GM23338 (cell line): ENCODE measurements at regions not wholly inside any gene's neighbourhood (a gene's known extent, or its start where the extent isn't known, plus 50 kb on each side); places are given as distances from the start of the nearest gene placed in this dataset.

Source experiments
- ATAC-seq: fragments of 200-7000 bp; cut with Tn5 transposase; 3 replicates; pipeline ENCODE4 v1.9.1; 2020
- DNase-seq: peaks from one replicate; pipeline ENCODE4 v3.0.0-alpha.2; 2015; ENCODE audit warnings: low spot score
- H2AFZ ChIP-seq: fragments of 200-600 bp; sonication (generic); 2 replicates; pipeline ENCODE4 v1.8.0; 2016; ENCODE audit warnings: antibody characterized with exemption, mild to moderate bottlenecking, moderate library complexity
- H3F3A ChIP-seq: fragments of 200-600 bp; sonication (generic); replicated peaks from 2 replicates; pipeline ENCODE4 v1.8.0; 2017; ENCODE audit warnings: antibody characterized with exemption, mixed run types, low read depth
- H3K27ac ChIP-seq: fragments of 200-600 bp; sonication (generic); 2 replicates; pipeline ENCODE4 v1.6.1; 2016; ENCODE audit warnings: low read depth
- H3K27me3 ChIP-seq: fragments of 200-600 bp; sonication (generic); 2 replicates; pipeline ENCODE4 v1.8.0; 2016; ENCODE audit warnings: mild to moderate bottlenecking, mixed run types, moderate library complexity; ENCODE audit not compliant: insufficient read depth
- H3K36me3 ChIP-seq: fragments of 200-600 bp; sonication (generic); 2 replicates; pipeline ENCODE4 v1.8.0; 2016; ENCODE audit warnings: mild to moderate bottlenecking; ENCODE audit not compliant: insufficient read depth
- H3K4me1 ChIP-seq: fragments of 200-600 bp; sonication (generic); 2 replicates; pipeline ENCODE4 v1.8.0; 2016; ENCODE audit warnings: mild to moderate bottlenecking, moderate library complexity; ENCODE audit not compliant: insufficient read depth
- H3K4me2 ChIP-seq: fragments of 200-600 bp; sonication (generic); 2 replicates; pipeline ENCODE4 v1.7.1; 2017; ENCODE audit warnings: mixed run types
- H3K4me3 ChIP-seq: fragments of 200-600 bp; sonication (generic); 2 replicates; pipeline ENCODE4 v1.6.1; 2016; ENCODE audit warnings: mixed run types
- H3K79me2 ChIP-seq: fragments of 200-600 bp; sonication (generic); replicated peaks from 2 replicates; pipeline ENCODE4 v1.8.0; 2017; ENCODE audit warnings: mild to moderate bottlenecking; ENCODE audit not compliant: insufficient read depth
- H3K9me2 ChIP-seq: fragments of 200-600 bp; sonication (generic); 2 replicates; pipeline ENCODE4 v1.8.0; 2017; ENCODE audit not compliant: insufficient read depth
- H4K20me1 ChIP-seq: fragments of 200-600 bp; sonication (generic); replicated peaks from 2 replicates; pipeline ENCODE4 v1.8.0; 2017; ENCODE audit warnings: mild to moderate bottlenecking; ENCODE audit not compliant: insufficient read depth
- H3K27ac Mint-ChIP-seq: 2 replicates; pipeline ENCODE4 v1.8.0; 2020; ENCODE audit warnings: inconsistent platforms, mild to moderate bottlenecking, moderate library complexity, mixed read lengths
- H3K27me3 Mint-ChIP-seq: 3 replicates; pipeline ENCODE4 v1.8.0; 2022; ENCODE audit warnings: low read depth, mild to moderate bottlenecking, moderate library complexity, mixed read lengths, inconsistent platforms; ENCODE audit not compliant: insufficient read depth, poor library complexity
- H3K36me3 Mint-ChIP-seq: 3 replicates; pipeline ENCODE4 v1.8.0; 2021; ENCODE audit warnings: low read depth, mild to moderate bottlenecking, inconsistent platforms, moderate library complexity, mixed read lengths
- H3K4me1 Mint-ChIP-seq: 3 replicates; pipeline ENCODE4 v1.8.0; 2020; ENCODE audit warnings: mild to moderate bottlenecking, inconsistent platforms, mixed read lengths
- H3K4me3 Mint-ChIP-seq: 3 replicates; pipeline ENCODE4 v1.8.0; 2021; ENCODE audit warnings: moderate library complexity, mild to moderate bottlenecking, inconsistent platforms, mixed read lengths
- H3K9me3 Mint-ChIP-seq: 3 replicates; pipeline ENCODE4 v1.8.0; 2020; ENCODE audit warnings: moderate library complexity, mild to moderate bottlenecking, inconsistent platforms, mixed read lengths
- CREB1 ChIP-seq: fragments of 250-450 bp; sonication (Bioruptor Pico); IDR thresholded peaks from 2 replicates; pipeline ENCODE4 v1.5.0; 2020; ENCODE audit warnings: low read depth, mild to moderate bottlenecking, moderate library complexity
- EZH2 ChIP-seq: fragments of 200-600 bp; sonication (generic); IDR thresholded peaks from one replicate; pipeline ENCODE4 v1.8.0; 2017; ENCODE audit warnings: antibody characterized with exemption, mild to moderate bottlenecking, low read depth; ENCODE audit not compliant: unreplicated experiment
- JUNB ChIP-seq: IDR thresholded peaks from one replicate; pipeline ENCODE4 v1.6.1; 2016; ENCODE audit warnings: antibody characterized with exemption; ENCODE audit not compliant: unreplicated experiment
- NANOG ChIP-seq: IDR thresholded peaks from 2 replicates; pipeline ENCODE4 v1.6.1; 2016; ENCODE audit warnings: antibody characterized with exemption, borderline replicate concordance
- POLR2AphosphoS5 ChIP-seq: IDR thresholded peaks from 2 replicates; pipeline ENCODE4 v1.6.1; 2016; ENCODE audit warnings: antibody characterized with exemption, low read depth
- STAT1 ChIP-seq: IDR thresholded peaks from one replicate; pipeline ENCODE4 v1.6.1; 2016; ENCODE audit warnings: antibody characterized with exemption; ENCODE audit not compliant: unreplicated experiment
- ZNF114 ChIP-seq: fragments of 250-450 bp; sonication (Bioruptor Pico); IDR thresholded peaks from 2 replicates; pipeline ENCODE4 v1.5.0; 2020; ENCODE audit warnings: mild to moderate bottlenecking, moderate library complexity
- ZNF331 ChIP-seq: fragments of 250-450 bp; sonication (Bioruptor Pico); IDR thresholded peaks from 2 replicates; pipeline ENCODE4 v1.5.0; 2020; ENCODE audit warnings: low read depth, mild to moderate bottlenecking, moderate library complexity
- TF ChIP-seq, protein P1 (sequence below), 2 experiments: fragments of 200-600 bp in 1 of 2; sonication (generic) in 1 of 2; conservative IDR thresholded peaks; 2 replicates each; pipeline versions ENCODE4 v1.5.1 to v1.6.1; 2016 to 2017; ENCODE audit warnings: antibody characterized with exemption in 2 of 2, low read depth in 2 of 2, mild to moderate bottlenecking in 2 of 2, moderate library complexity in 1 of 2
- TF ChIP-seq, protein P2 (sequence below): IDR thresholded peaks from 2 replicates; pipeline ENCODE4 v1.6.1; 2016; ENCODE audit warnings: antibody characterized with exemption
- TF ChIP-seq, protein P3 (sequence below): IDR thresholded peaks from one replicate; pipeline ENCODE4 v1.6.1; 2018; ENCODE audit warnings: antibody characterized with exemption; ENCODE audit not compliant: unreplicated experiment

DNA sequence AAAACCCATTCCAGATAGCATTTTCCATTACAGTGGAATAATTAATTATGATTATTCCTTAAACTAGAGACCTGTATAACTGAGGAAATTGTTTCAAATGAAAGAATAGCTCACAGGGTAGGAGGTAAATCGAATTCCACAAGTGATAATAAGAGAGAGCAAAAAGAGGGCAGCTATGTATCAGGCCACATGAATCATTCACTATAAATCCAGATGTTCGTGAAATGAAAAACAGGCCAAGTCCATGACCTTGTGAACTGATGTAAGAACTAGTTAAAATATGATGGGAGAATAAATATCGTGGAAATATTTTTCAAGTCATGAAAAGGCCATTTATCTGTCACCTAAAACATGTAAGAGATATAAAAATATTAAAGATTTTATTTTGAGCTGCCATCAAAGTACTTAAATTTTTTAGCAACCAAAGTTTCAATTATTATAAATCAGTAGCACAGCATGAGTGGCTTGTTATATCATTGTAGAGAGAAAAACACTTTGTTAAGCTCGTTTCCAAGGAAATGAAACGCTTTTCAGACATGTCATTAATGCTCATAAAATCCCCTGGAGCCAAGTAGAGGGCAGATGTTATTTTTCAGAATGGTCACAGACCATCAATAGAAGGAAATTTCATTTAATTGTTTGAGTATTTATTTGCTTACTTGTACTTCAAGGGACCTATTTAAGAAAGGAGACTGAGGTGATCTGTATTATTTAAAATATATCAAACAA, 120.6 kb upstream of the CDKN3 start:
- H3K36me3 ChIP-seq, result no peaks in the 10 kb centered on the region
- H3K9me2 ChIP-seq, result peaks cover 7% of the 10 kb centered on the region; the same call in 1 of the 2 replicates
- no peak overlapping the region for H3K4me2 ChIP-seq
- H3K27me3 ChIP-seq, result no peaks in the 10 kb centered on the region
- no peak overlapping the region for H3K4me3 ChIP-seq
- no peak for ATAC-seq
- H3K4me1 Mint-ChIP-seq, result no peaks in the 10 kb centered on the region
- no peak overlapping the region for H2AFZ ChIP-seq
- no peak overlapping the region for H3K4me3 Mint-ChIP-seq
- no peak overlapping the region for H3K27ac ChIP-seq
- H3K27me3 Mint-ChIP-seq, result peaks cover 4% of the 10 kb centered on the region
- no peaks in the 10 kb centered on the region for H3K4me1 ChIP-seq
- H3K36me3 Mint-ChIP-seq, result no peaks in the 10 kb centered on the region
- TF ChIP-seq ZNF114 (CRISPR knock-in tag) (no peak), STAT1 (no peak), ZNF331 (CRISPR knock-in tag) (no peak), NANOG (no peak), JUNB (no peak)
- TF ChIP-seq, protein P1, sequence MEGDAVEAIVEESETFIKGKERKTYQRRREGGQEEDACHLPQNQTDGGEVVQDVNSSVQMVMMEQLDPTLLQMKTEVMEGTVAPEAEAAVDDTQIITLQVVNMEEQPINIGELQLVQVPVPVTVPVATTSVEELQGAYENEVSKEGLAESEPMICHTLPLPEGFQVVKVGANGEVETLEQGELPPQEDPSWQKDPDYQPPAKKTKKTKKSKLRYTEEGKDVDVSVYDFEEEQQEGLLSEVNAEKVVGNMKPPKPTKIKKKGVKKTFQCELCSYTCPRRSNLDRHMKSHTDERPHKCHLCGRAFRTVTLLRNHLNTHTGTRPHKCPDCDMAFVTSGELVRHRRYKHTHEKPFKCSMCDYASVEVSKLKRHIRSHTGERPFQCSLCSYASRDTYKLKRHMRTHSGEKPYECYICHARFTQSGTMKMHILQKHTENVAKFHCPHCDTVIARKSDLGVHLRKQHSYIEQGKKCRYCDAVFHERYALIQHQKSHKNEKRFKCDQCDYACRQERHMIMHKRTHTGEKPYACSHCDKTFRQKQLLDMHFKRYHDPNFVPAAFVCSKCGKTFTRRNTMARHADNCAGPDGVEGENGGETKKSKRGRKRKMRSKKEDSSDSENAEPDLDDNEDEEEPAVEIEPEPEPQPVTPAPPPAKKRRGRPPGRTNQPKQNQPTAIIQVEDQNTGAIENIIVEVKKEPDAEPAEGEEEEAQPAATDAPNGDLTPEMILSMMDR (conservative IDR thresholded peaks at IDR 0.05; ENCODE audit: low read depth in 2 of 2), result no peak
- no peak for DNase-seq
- no peaks in the 10 kb centered on the region for H3K79me2 ChIP-seq
- H3F3A ChIP-seq, result no peaks in the 10 kb centered on the region
- H3K9me3 Mint-ChIP-seq, result peaks cover 5% of the 10 kb centered on the region; the same call in 1 of the 3 replicates
- H3K27ac Mint-ChIP-seq, result no peak overlapping the region
- H4K20me1 ChIP-seq, result no peaks in the 10 kb centered on the region

DNA sequence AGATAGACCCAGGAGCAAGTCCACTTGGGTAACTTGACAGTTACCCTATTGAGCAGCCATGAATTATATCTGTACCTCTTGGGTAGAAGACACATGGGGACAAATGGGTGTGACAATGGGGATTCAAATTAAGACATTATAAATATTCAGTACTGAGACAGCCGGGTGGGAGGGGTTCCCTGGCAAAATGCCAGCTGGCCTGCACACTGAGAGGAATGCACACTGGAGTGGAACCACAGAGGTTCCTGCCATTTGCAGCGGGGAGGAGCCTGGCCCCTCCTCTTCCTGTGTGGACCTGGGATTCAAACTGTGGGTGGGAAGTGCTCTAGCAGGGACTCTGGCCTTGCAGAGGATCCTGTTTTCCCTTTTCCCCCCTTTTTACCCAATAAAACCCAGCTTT, 118.7 kb upstream of the CDKN3 start:
- Histone ChIP-seq H3K36me3 (no peaks in the 10 kb centered on the region), H3K27me3 (no peaks in the 10 kb centered on the region), H3K27ac (no peak overlapping the region), H4K20me1 (no peaks in the 10 kb centered on the region), H3K79me2 (no peaks in the 10 kb centered on the region), H3K4me3 (no peak overlapping the region), H3K4me2 (no peak overlapping the region), H3F3A (no peaks in the 10 kb centered on the region), H2AFZ (no peak overlapping the region; the same call in 1 of the 2 replicates), H3K9me2 (peaks cover 7% of the 10 kb centered on the region; the same call in 1 of the 2 replicates), H3K4me1 (no peaks in the 10 kb centered on the region)
- H3K4me3 Mint-ChIP-seq, result no peak overlapping the region
- H3K27me3 Mint-ChIP-seq, result peaks cover 4% of the 10 kb centered on the region
- no peak for ATAC-seq
- no peaks in the 10 kb centered on the region for H3K4me1 Mint-ChIP-seq
- DNase-seq, result no peak
- H3K36me3 Mint-ChIP-seq, result no peaks in the 10 kb centered on the region
- H3K27ac Mint-ChIP-seq, result no peak overlapping the region
- H3K9me3 Mint-ChIP-seq, result peaks cover 5% of the 10 kb centered on the region; the same call in 1 of the 3 replicates
- TF ChIP-seq CREB1 (CRISPR knock-in tag) (no peak), EZH2 (no peak), NANOG (no peak), JUNB (no peak), ZNF114 (CRISPR knock-in tag) (no peak), POLR2AphosphoS5 (no peak)
- TF ChIP-seq, protein P2, sequence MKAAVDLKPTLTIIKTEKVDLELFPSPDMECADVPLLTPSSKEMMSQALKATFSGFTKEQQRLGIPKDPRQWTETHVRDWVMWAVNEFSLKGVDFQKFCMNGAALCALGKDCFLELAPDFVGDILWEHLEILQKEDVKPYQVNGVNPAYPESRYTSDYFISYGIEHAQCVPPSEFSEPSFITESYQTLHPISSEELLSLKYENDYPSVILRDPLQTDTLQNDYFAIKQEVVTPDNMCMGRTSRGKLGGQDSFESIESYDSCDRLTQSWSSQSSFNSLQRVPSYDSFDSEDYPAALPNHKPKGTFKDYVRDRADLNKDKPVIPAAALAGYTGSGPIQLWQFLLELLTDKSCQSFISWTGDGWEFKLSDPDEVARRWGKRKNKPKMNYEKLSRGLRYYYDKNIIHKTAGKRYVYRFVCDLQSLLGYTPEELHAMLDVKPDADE, result no peak
- TF ChIP-seq, protein P3, sequence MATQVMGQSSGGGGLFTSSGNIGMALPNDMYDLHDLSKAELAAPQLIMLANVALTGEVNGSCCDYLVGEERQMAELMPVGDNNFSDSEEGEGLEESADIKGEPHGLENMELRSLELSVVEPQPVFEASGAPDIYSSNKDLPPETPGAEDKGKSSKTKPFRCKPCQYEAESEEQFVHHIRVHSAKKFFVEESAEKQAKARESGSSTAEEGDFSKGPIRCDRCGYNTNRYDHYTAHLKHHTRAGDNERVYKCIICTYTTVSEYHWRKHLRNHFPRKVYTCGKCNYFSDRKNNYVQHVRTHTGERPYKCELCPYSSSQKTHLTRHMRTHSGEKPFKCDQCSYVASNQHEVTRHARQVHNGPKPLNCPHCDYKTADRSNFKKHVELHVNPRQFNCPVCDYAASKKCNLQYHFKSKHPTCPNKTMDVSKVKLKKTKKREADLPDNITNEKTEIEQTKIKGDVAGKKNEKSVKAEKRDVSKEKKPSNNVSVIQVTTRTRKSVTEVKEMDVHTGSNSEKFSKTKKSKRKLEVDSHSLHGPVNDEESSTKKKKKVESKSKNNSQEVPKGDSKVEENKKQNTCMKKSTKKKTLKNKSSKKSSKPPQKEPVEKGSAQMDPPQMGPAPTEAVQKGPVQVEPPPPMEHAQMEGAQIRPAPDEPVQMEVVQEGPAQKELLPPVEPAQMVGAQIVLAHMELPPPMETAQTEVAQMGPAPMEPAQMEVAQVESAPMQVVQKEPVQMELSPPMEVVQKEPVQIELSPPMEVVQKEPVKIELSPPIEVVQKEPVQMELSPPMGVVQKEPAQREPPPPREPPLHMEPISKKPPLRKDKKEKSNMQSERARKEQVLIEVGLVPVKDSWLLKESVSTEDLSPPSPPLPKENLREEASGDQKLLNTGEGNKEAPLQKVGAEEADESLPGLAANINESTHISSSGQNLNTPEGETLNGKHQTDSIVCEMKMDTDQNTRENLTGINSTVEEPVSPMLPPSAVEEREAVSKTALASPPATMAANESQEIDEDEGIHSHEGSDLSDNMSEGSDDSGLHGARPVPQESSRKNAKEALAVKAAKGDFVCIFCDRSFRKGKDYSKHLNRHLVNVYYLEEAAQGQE, result no peak
